K562 (cell line): ENCODE measurements at regions not wholly inside any gene's neighbourhood (a gene's known extent, or its start where the extent isn't known, plus 50 kb on each side); places are given as distances from the start of the nearest gene placed in this dataset.

Experiments
- ATAC-seq: fragments of 200-7000 bp; cut with Tn5 transposase; 3 replicates; pipeline ENCODE4 v1.9.1; 2020; ENCODE audit warnings: moderate library complexity
- BruUV-seq: library from RNA; stranded (reverse); fragments of 400-500 nt; replicated peaks from 2 replicates; lab custom pipeline; 2021; lab: Mats Ljungman, UMichigan
- CTCF ChIA-PET: fragments of 300-600 bp; formaldehyde crosslinking; extraction: SDS; loops from one replicate; lab custom pipeline; 2021; ENCODE audit warnings: low intra/inter-chr PET ratio; lab: Yijun Ruan, JAX
- POLR2A ChIA-PET: fragments of 300-600, 350-650 bp; sonication (Branson Sonifier 250); formaldehyde crosslinking; extraction: SDS; loops from one replicate; lab custom pipeline; 2021; ENCODE audit warnings: antibody characterized with exemption, inconsistent platforms; lab: Yijun Ruan, JAX
- DNase-seq, 4 experiments: peaks; one replicate each; pipeline versions ENCODE4 v3.0.0 to v3.0.0-alpha.2; 2011 to 2018; ENCODE audit warnings: low spot score in 3 of 4, mixed read lengths in 3 of 4; ENCODE audit errors: extremely low read depth in 1 of 4
- FAIRE-seq: peaks from 2 replicates; lab custom pipeline; 2011; peaks lifted over from hg19 to GRCh38; lab: Jason Lieb, UNC
- H2AFZ ChIP-seq: 2 replicates; pipeline ENCODE4 v1.6.0; 2011; ENCODE audit warnings: low read depth, low read length, control low read depth, inconsistent platforms
- H3K27ac ChIP-seq: fragments of 200-600 bp; 3 replicates; pipeline ENCODE4 v1.8.0; 2011; ENCODE audit warnings: low read depth, mild to moderate bottlenecking, control low read depth, inconsistent platforms, low read length, moderate library complexity, mixed read lengths; ENCODE audit errors: extremely low read depth
- H3K27me3 ChIP-seq, 2 experiments: fragments of 300-600 bp in 1 of 2; 2 replicates in 1 of 2; 3 replicates in 1 of 2; pipeline versions ENCODE4 v1.6.0 to v1.8.0; 2011; ENCODE audit warnings: inconsistent platforms in 2 of 2, low read length in 2 of 2, mild to moderate bottlenecking in 1 of 2, mixed read lengths in 1 of 2, moderate library complexity in 1 of 2; ENCODE audit not compliant: control insufficient read depth in 2 of 2, insufficient read depth in 2 of 2
- H3K36me3 ChIP-seq: fragments of 300-600 bp; 3 replicates; pipeline ENCODE4 v1.8.0; 2011; ENCODE audit warnings: mild to moderate bottlenecking, low read length, inconsistent platforms; ENCODE audit not compliant: control insufficient read depth, insufficient read depth
- H3K4me1 ChIP-seq, 2 experiments: fragments of 200-600 bp in 1 of 2; replicated peaks in 1 of 2; 2 replicates in 1 of 2; 3 replicates in 1 of 2; pipeline versions ENCODE4 v1.5.1 to v1.8.0; 2011; ENCODE audit warnings: inconsistent platforms in 2 of 2, low read length in 2 of 2, mild to moderate bottlenecking in 1 of 2, mixed read lengths in 1 of 2, moderate library complexity in 1 of 2; ENCODE audit not compliant: control insufficient read depth in 2 of 2, insufficient read depth in 2 of 2
- H3K4me2 ChIP-seq: 2 replicates; pipeline ENCODE4 v1.6.1; 2011; ENCODE audit warnings: low read length, control low read depth, inconsistent platforms, mixed read lengths; ENCODE audit not compliant: insufficient read depth
- H3K4me3 ChIP-seq: fragments of 200-600 bp; sonication (generic), shearing (Covaris generic); 2 replicates; pipeline ENCODE4 v1.5.1; 2016; ENCODE audit warnings: control low read depth, inconsistent platforms
- H3K79me2 ChIP-seq: fragments of 200-600 bp; 3 replicates; pipeline ENCODE4 v1.8.0; 2011; ENCODE audit warnings: low read length, inconsistent platforms; ENCODE audit not compliant: control insufficient read depth, insufficient read depth
- H3K9ac ChIP-seq, 2 experiments: 2 replicates each; pipeline versions ENCODE4 v1.6.0 to v1.6.1; 2011; ENCODE audit warnings: low read depth in 2 of 2, low read length in 2 of 2, control low read depth in 1 of 2, inconsistent platforms in 1 of 2, mild to moderate bottlenecking in 1 of 2, mixed read lengths in 1 of 2; ENCODE audit not compliant: insufficient read depth in 1 of 2
- H3K9me1 ChIP-seq: one replicate; pipeline ENCODE4 v1.6.0; 2011; ENCODE audit warnings: inconsistent platforms, mild to moderate bottlenecking, low read length, moderate library complexity; ENCODE audit not compliant: control insufficient read depth, insufficient read depth
- H3K9me3 ChIP-seq: replicated peaks from 2 replicates; pipeline ENCODE4 v1.5.1; 2011; ENCODE audit warnings: low read depth, low read length, inconsistent platforms; ENCODE audit not compliant: control insufficient read depth, insufficient read depth
- H4K20me1 ChIP-seq: replicated peaks from 2 replicates; pipeline ENCODE4 v1.6.1; 2011; ENCODE audit warnings: low read length, inconsistent platforms, mixed read lengths; ENCODE audit not compliant: control insufficient read depth, insufficient read depth
- ADNP ChIP-seq: fragments of 200-800 bp; sonication (Bioruptor generic); IDR thresholded peaks from 2 replicates; pipeline ENCODE4 v1.6.1; 2016; ENCODE audit warnings: missing genetic modification characterization, missing compliant biosample characterization
- FOXK2 ChIP-seq, 2 experiments: fragments of 450-650 bp; IDR thresholded peaks in 1 of 2; conservative IDR thresholded peaks in 1 of 2; 2 replicates each; pipeline ENCODE4 v1.6.1; 2016; ENCODE audit warnings: low read depth in 2 of 2, mild to moderate bottlenecking in 1 of 2
- GTF3C2 ChIP-seq: IDR thresholded peaks from 3 replicates; pipeline ENCODE4 v1.6.1; 2011; ENCODE audit warnings: borderline replicate concordance, mild to moderate bottlenecking, moderate library complexity; ENCODE audit not compliant: insufficient read length; ENCODE audit errors: extremely low read depth
- HCFC1 ChIP-seq: IDR thresholded peaks from 2 replicates; pipeline ENCODE4 v1.6.1; 2012; ENCODE audit warnings: low read depth, low read length, improper control_type of control experiment
- JUNB ChIP-seq: fragments of 450-650 bp; formaldehyde crosslinking; conservative IDR thresholded peaks from 2 replicates; pipeline ENCODE4 v1.4.0; 2020; ENCODE audit warnings: mild to moderate bottlenecking
- KLF10 ChIP-seq: fragments of 250-450 bp; sonication (Bioruptor Pico); IDR thresholded peaks from 2 replicates; pipeline ENCODE4 v1.6.1; 2021; ENCODE audit warnings: matching md5 sums
- MCM2 ChIP-seq: fragments of 450-650 bp; IDR thresholded peaks from 2 replicates; pipeline ENCODE4 v1.6.1; 2017; ENCODE audit warnings: low read depth, mild to moderate bottlenecking
- SRSF1 ChIP-seq: fragments of 200-400 bp; formaldehyde crosslinking; IDR thresholded peaks from 2 replicates; pipeline ENCODE4 v1.6.1; 2017; ENCODE audit warnings: mild to moderate bottlenecking, low read depth, low read length, moderate library complexity
- THAP7 ChIP-seq: fragments of 250-450 bp; sonication (Bioruptor Pico); IDR thresholded peaks from 2 replicates; pipeline ENCODE4 v1.5.0; 2021
- ZBTB17 ChIP-seq: fragments of 450-650 bp; formaldehyde crosslinking; IDR thresholded peaks from 2 replicates; pipeline ENCODE4 v1.4.0; 2020; ENCODE audit warnings: mild to moderate bottlenecking
- ZEB2 ChIP-seq: fragments of 450-650 bp; IDR thresholded peaks from 2 replicates; pipeline ENCODE4 v1.6.1; 2016
- ZNF224 ChIP-seq: sonication (generic); formaldehyde crosslinking; IDR thresholded peaks from 2 replicates; pipeline ENCODE4 v1.8.0; 2022; ENCODE audit warnings: mild to moderate bottlenecking, missing genetic modification reagents
- ZSCAN32 ChIP-seq: fragments of 450-650 bp; formaldehyde crosslinking; IDR thresholded peaks from 2 replicates; pipeline ENCODE4 v1.4.0; 2020; ENCODE audit warnings: mild to moderate bottlenecking, moderate library complexity
- WGBS: fragments of 100-300 bp; shearing (Covaris generic); methylation state at CpG from one replicate; pipeline ENCODE4 v1.1.6; 2016; ENCODE audit warnings: low coverage, mixed read lengths; ENCODE audit not compliant: insufficient coverage; ENCODE audit errors: missing lambda C conversion rate; 5-methylcytosine and 5-hydroxymethylcytosine counted together
- in situ Hi-C: fragments of 300-500 bp; cut with MboI; formaldehyde crosslinking; loops from 4 replicates; pipeline ENCODE4 v1.15.0; 2018; ENCODE audit warnings: inconsistent platforms, mixed read lengths
- intact Hi-C: fragments of 100-400 bp; cut with micrococcal nuclease; formaldehyde crosslinking; loops from 2 replicates; pipeline ENCODE4 v1.14.2; 2022

DNA sequence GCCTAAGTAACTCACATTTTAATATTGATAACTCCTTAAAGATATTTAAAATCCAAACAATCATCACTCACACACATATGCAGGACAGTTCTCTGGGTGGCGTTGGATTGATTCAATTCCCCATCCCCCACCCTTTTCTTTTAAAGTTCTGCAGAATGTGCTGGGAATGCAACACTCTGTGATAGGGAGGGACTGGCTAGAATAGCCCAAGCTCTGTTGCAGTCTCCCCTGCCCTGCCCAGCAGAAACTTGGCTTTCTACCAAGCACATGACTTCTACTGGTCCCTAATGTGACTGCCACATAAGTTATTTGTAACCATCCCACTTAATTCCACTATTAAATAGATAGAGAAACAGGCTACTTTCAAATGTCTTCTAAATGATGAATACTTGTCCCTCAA, 55.2 kb downstream of the TWIST1 start:
- Histone ChIP-seq H3K36me3 (no peaks in the 10 kb centered on the region), H3K9me3 (no peaks in the 10 kb centered on the region), H3K4me1 (no peaks in the 10 kb centered on the region), H3K27ac (no peak overlapping the region)
- no peak for ATAC-seq
- POLR2A ChIA-PET, result no interaction called here
- intact Hi-C loops, result no loop called here
- DNase-seq, result no peak
- TF ChIP-seq SRSF1, result no peak
- TF ChIP-seq KLF10, result no peak
- no peak for TF ChIP-seq FOXK2 (conservative IDR thresholded peaks at IDR 0.05 in 1 of 2, IDR thresholded peaks at IDR 0.05 in 1 of 2; ENCODE audit: low read depth in 2 of 2)
- TF ChIP-seq ADNP (tag), result no peak
- TF ChIP-seq GTF3C2, result no peak
- no peak for TF ChIP-seq ZNF224 (CRISPR knock-in tag)
- TF ChIP-seq THAP7, result no peak
- no peak for TF ChIP-seq ZSCAN32
- no peak for TF ChIP-seq ZBTB17 (CRISPR knock-in tag)
- TF ChIP-seq MCM2, result no peak
- no peak for TF ChIP-seq JUNB (CRISPR knock-in tag)
- no peak for TF ChIP-seq HCFC1
- no peak for TF ChIP-seq ZEB2
- TF ChIP-seq, all 486 proteins: peak for 0
- WGBS, result 0% methylated on average over 1 of the region's 1 CpG
- H4K20me1 ChIP-seq, result no peaks in the 10 kb centered on the region
- H3K27me3 ChIP-seq, result no peaks in the 10 kb centered on the region
- in situ Hi-C loops, result no loop called here
- H2AFZ ChIP-seq, result no peak overlapping the region
- no peak overlapping the region for H3K4me2 ChIP-seq
- FAIRE-seq, result no peak
- no peak overlapping the region for H3K4me3 ChIP-seq
- H3K79me2 ChIP-seq, result no peaks in the 10 kb centered on the region
- H3K9me1 ChIP-seq, result no peaks in the 10 kb centered on the region
- no TSS peak for BruUV-seq
- no peak overlapping the region for H3K9ac ChIP-seq
- CTCF ChIA-PET, result no interaction called here
